Neural cell (in vitro differentiated cells): ENCODE measurements at regions not wholly inside any gene's neighbourhood (a gene's known extent, or its start where the extent isn't known, plus 50 kb on each side); places are given as distances from the start of the nearest gene placed in this dataset.

ENCODE experiments used
- H2AFZ ChIP-seq: fragments of 200-600, 300-800 bp; sonication (generic), shearing (Covaris generic); 2 replicates; pipeline ENCODE4 v1.6.0; 2014; ENCODE audit warnings: low read depth, mild to moderate bottlenecking, antibody characterized with exemption, low read length, moderate library complexity
- H3F3A ChIP-seq: fragments of 200-600 bp; shearing (Covaris generic); 2 replicates; pipeline ENCODE4 v1.6.1; 2016; ENCODE audit warnings: mild to moderate bottlenecking, moderate library complexity, mixed read lengths, antibody characterized with exemption, low read length; ENCODE audit not compliant: insufficient read depth, poor library complexity, severe bottlenecking
- H3K27ac ChIP-seq: fragments of 200-600, 300-800 bp; sonication (generic), shearing (Covaris generic); 2 replicates; pipeline ENCODE4 v1.5.1; 2014; ENCODE audit warnings: mild to moderate bottlenecking, low read length, moderate library complexity
- H3K27me3 ChIP-seq: fragments of 300-800, 200-600 bp; sonication (generic), shearing (Covaris generic); 2 replicates; pipeline ENCODE4 v1.6.0; 2014; ENCODE audit warnings: mild to moderate bottlenecking, low read depth, low read length, moderate library complexity; ENCODE audit not compliant: insufficient read depth
- H3K36me3 ChIP-seq: fragments of 300-800, 200-600 bp; sonication (generic), shearing (Covaris generic); 2 replicates; pipeline ENCODE4 v1.5.1; 2014; ENCODE audit warnings: mild to moderate bottlenecking, antibody characterized with exemption, low read length, moderate library complexity; ENCODE audit not compliant: insufficient read depth
- H3K4me2 ChIP-seq: fragments of 300-800, 200-600 bp; sonication (generic), shearing (Covaris generic); 2 replicates; pipeline ENCODE4 v1.6.0; 2014; ENCODE audit warnings: mild to moderate bottlenecking, low read length
- H3K4me3 ChIP-seq: fragments of 300-800, 200-600 bp; sonication (generic), shearing (Covaris generic); 2 replicates; pipeline ENCODE4 v1.5.1; 2014; ENCODE audit warnings: mild to moderate bottlenecking, low read length, moderate library complexity
- H3K79me2 ChIP-seq: fragments of 200-600 bp; shearing (Covaris generic); replicated peaks from 2 replicates; pipeline ENCODE4 v1.6.0; 2014; ENCODE audit warnings: mild to moderate bottlenecking, low read length, moderate library complexity; ENCODE audit not compliant: insufficient read depth
- H3K9ac ChIP-seq: fragments of 300-800, 200-600 bp; sonication (generic), shearing (Covaris generic); 2 replicates; pipeline ENCODE4 v1.6.1; 2016; ENCODE audit warnings: mild to moderate bottlenecking, low read length, mixed read lengths
- H3K9me2 ChIP-seq: fragments of 200-600 bp; shearing (Covaris generic); 2 replicates; pipeline ENCODE4 v1.6.1; 2016; ENCODE audit warnings: mild to moderate bottlenecking, low read length, mixed read lengths; ENCODE audit not compliant: insufficient read depth
- H3K9me3 ChIP-seq: fragments of 200-600, 300-800 bp; sonication (generic), shearing (Covaris generic); 2 replicates; pipeline ENCODE4 v1.6.1; 2016; ENCODE audit warnings: mild to moderate bottlenecking, mixed run types, low read length, moderate library complexity, mixed read lengths
- H4K20me1 ChIP-seq: fragments of 200-600 bp; shearing (Covaris generic); 2 replicates; pipeline ENCODE4 v1.6.1; 2016; ENCODE audit warnings: mild to moderate bottlenecking, mixed run types; ENCODE audit not compliant: insufficient read depth
- CTCF ChIP-seq: fragments of 450-650 bp; IDR thresholded peaks from 2 replicates; pipeline ENCODE4 v1.5.1; 2014; ENCODE audit warnings: antibody characterized with exemption, mild to moderate bottlenecking, moderate library complexity; ENCODE audit not compliant: poor library complexity, severe bottlenecking
- EP300 ChIP-seq: fragments of 450-650 bp; conservative IDR thresholded peaks from 2 replicates; pipeline ENCODE4 v1.6.1; 2014; ENCODE audit warnings: antibody characterized with exemption, mild to moderate bottlenecking, moderate library complexity; ENCODE audit not compliant: poor library complexity, severe bottlenecking
- EZH2 ChIP-seq: fragments of 200-600, 300-800 bp; shearing (Covaris generic), sonication (generic); IDR thresholded peaks from 2 replicates; pipeline ENCODE4 v1.6.1; 2014; ENCODE audit warnings: antibody characterized with exemption, low read length, borderline replicate concordance, mild to moderate bottlenecking; ENCODE audit not compliant: insufficient read depth, poor library complexity, severe bottlenecking
- MXI1 ChIP-seq: fragments of 450-650 bp; conservative IDR thresholded peaks from 2 replicates; pipeline ENCODE4 v1.6.1; 2014; ENCODE audit warnings: antibody characterized with exemption, mild to moderate bottlenecking; ENCODE audit not compliant: poor library complexity, severe bottlenecking
- POLR2AphosphoS5 ChIP-seq: IDR thresholded peaks from 2 replicates; pipeline ENCODE4 v1.6.1; 2012
- RAD21 ChIP-seq: fragments of 450-650 bp; conservative IDR thresholded peaks from 2 replicates; pipeline ENCODE4 v1.6.1; 2014; ENCODE audit warnings: antibody characterized with exemption, mild to moderate bottlenecking, moderate library complexity
- SMC3 ChIP-seq: fragments of 450-650 bp; conservative IDR thresholded peaks from 2 replicates; pipeline ENCODE4 v1.6.1; 2014; ENCODE audit warnings: antibody characterized with exemption, mild to moderate bottlenecking, moderate library complexity; ENCODE audit not compliant: poor library complexity
- TAF1 ChIP-seq: IDR thresholded peaks from 2 replicates; pipeline ENCODE4 v1.6.1; 2012; ENCODE audit warnings: low read depth
- TF ChIP-seq, protein P1 (sequence below): IDR thresholded peaks from 2 replicates; pipeline ENCODE4 v1.6.1; 2012; ENCODE audit warnings: borderline replicate concordance

DNA sequence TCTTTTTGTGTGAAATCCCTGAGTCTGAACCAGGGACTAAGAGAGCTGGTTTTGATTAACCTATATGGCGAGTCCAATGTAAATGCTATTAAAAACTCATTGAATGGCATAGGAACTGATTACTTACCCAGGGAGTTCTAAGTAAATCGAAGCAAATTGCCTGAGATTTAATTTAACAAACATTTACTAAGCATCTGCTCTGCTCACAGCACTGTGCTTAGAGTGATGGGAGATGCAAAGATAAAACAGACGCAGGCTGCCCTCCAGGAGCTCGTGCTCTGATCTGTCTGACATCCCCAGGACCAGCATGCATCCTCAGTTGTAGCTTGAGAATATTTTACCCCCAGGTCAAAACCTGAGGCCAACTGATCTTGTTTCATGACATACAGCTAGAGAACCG lies 247.9 kb downstream of the NR2F2 start:
- Histone ChIP-seq H3K9ac (no peak overlapping the region), H3F3A (no peaks in the 10 kb centered on the region), H3K9me3 (no peaks in the 10 kb centered on the region), H3K36me3 (no peaks in the 10 kb centered on the region), H3K27me3 (peaks cover 3% of the 10 kb centered on the region), H3K9me2 (no peaks in the 10 kb centered on the region), H3K79me2 (no peaks in the 10 kb centered on the region), H4K20me1 (no peaks in the 10 kb centered on the region), H2AFZ (no peak overlapping the region), H3K4me3 (no peak overlapping the region), H3K27ac (no peak overlapping the region), H3K4me2 (no peak overlapping the region)
- no peak for TF ChIP-seq MXI1
- no peak for TF ChIP-seq EP300
- TF ChIP-seq, protein P1, sequence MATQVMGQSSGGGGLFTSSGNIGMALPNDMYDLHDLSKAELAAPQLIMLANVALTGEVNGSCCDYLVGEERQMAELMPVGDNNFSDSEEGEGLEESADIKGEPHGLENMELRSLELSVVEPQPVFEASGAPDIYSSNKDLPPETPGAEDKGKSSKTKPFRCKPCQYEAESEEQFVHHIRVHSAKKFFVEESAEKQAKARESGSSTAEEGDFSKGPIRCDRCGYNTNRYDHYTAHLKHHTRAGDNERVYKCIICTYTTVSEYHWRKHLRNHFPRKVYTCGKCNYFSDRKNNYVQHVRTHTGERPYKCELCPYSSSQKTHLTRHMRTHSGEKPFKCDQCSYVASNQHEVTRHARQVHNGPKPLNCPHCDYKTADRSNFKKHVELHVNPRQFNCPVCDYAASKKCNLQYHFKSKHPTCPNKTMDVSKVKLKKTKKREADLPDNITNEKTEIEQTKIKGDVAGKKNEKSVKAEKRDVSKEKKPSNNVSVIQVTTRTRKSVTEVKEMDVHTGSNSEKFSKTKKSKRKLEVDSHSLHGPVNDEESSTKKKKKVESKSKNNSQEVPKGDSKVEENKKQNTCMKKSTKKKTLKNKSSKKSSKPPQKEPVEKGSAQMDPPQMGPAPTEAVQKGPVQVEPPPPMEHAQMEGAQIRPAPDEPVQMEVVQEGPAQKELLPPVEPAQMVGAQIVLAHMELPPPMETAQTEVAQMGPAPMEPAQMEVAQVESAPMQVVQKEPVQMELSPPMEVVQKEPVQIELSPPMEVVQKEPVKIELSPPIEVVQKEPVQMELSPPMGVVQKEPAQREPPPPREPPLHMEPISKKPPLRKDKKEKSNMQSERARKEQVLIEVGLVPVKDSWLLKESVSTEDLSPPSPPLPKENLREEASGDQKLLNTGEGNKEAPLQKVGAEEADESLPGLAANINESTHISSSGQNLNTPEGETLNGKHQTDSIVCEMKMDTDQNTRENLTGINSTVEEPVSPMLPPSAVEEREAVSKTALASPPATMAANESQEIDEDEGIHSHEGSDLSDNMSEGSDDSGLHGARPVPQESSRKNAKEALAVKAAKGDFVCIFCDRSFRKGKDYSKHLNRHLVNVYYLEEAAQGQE, result no peak
- no peak for TF ChIP-seq SMC3
- no peak for TF ChIP-seq POLR2AphosphoS5
- no peak for TF ChIP-seq RAD21
- TF ChIP-seq TAF1, result no peak
- no peak for TF ChIP-seq EZH2
- no peak for TF ChIP-seq CTCF

- Histone ChIP-seq H3K27ac (no peak overlapping the region), H4K20me1 (no peaks in the 10 kb centered on the region), H3K79me2 (no peaks in the 10 kb centered on the region), H3F3A (no peaks in the 10 kb centered on the region), H3K4me2 (no peak overlapping the region), H3K9ac (no peak overlapping the region), H3K9me3 (no peaks in the 10 kb centered on the region), H2AFZ (no peak overlapping the region), H3K27me3 (peaks cover 3% of the 10 kb centered on the region), H3K4me3 (no peak overlapping the region), H3K9me2 (no peaks in the 10 kb centered on the region), H3K36me3 (no peaks in the 10 kb centered on the region)
- TF ChIP-seq SMC3 (no peak), RAD21 (no peak), EZH2 (no peak), MXI1 (no peak), EP300 (no peak), TAF1 (no peak), POLR2AphosphoS5 (no peak), CTCF (no peak)
- TF ChIP-seq, protein P1, result no peak
Measured at GRCh38 chr15:96581371-96581770, 250.9 kb downstream of the NR2F2 start.
